ENCODE measurements at regions not wholly inside any gene's neighbourhood (a gene's known extent, or its start where the extent isn't known, plus 50 kb on each side); places are given as distances from the start of the nearest gene placed in this dataset.

- Histone ChIP-seq H3K27ac (ENCODE audit: low read depth in 2 of 2, low read length in 1 of 2) (no peak overlapping the region; a peak in 1 of 4 replicates), H3K36me3 (replicated peaks in 1 of 2; ENCODE audit: control insufficient read depth in 1 of 2, insufficient read depth in 2 of 2, low read length in 1 of 2) (no peaks in the 10 kb centered on the region), H3K4me2 (no peak overlapping the region), H3K4me3 (ENCODE audit: low read depth in 2 of 2, low read length in 1 of 2) (no peak overlapping the region), H4K20me1 (ENCODE audit: insufficient read depth) (no peaks in the 10 kb centered on the region), H3K79me2 (ENCODE audit: insufficient read depth) (no peaks in the 10 kb centered on the region), H3K9me2 (no peaks in the 10 kb centered on the region), H3K9ac (no peak overlapping the region), H3K27me3 (ENCODE audit: insufficient read depth) (no peaks in the 10 kb centered on the region), H2AFZ (ENCODE audit: low read depth) (no peak overlapping the region), H3K9me3 (no peaks in the 10 kb centered on the region), H3F3A (replicated peaks; ENCODE audit: insufficient read depth) (no peaks in the 10 kb centered on the region), H3K4me1 (ENCODE audit: control insufficient read depth in 1 of 2, insufficient read depth in 2 of 2, low read depth in 1 of 2, low read length in 1 of 2) (peaks cover 0 to 8% of the 10 kb centered on the region in 2 experiments; a peak in 1 of 4 replicates)
- ChIA-PET CTCF (interaction anchor here (1.1 kb wide), 1 partner anchor 16 kb away, joined by 3 read pairs; no protein-coding TSS in a partner anchor), POLR2A (no interaction called here)
- 67% methylated on average over 1 of the region's 1 CpG for WGBS (ENCODE audit: low lambda C conversion rate)
- no peak for DNase-seq
- TF ChIP-seq NFIC (IDR thresholded peaks at IDR 0.05; ENCODE audit: borderline replicate concordance) (no peak), USF1 (IDR thresholded peaks at IDR 0.05; ENCODE audit: borderline replicate concordance, low read depth) (no peak)
Measured at GRCh38 chr11:91158297-91158696, 935.4 kb upstream of the CHORDC1 start.

GRCh38 chr11:91156041-91156440, 933.2 kb upstream of the CHORDC1 start:
- H4K20me1 ChIP-seq (ENCODE audit: insufficient read depth): no peaks in the 10 kb centered on the region
- H3K4me3 ChIP-seq (ENCODE audit: low read depth in 2 of 2, low read length in 1 of 2): no peak overlapping the region
- no peak overlapping the region for H3K4me2 ChIP-seq
- no peak overlapping the region for H2AFZ ChIP-seq (ENCODE audit: low read depth)
- no peak overlapping the region for H3K27ac ChIP-seq (ENCODE audit: low read depth in 2 of 2, low read length in 1 of 2)
- POLR2A ChIA-PET: no interaction called here
- H3K4me1 ChIP-seq (ENCODE audit: control insufficient read depth in 1 of 2, insufficient read depth in 2 of 2, low read depth in 1 of 2, low read length in 1 of 2): 0 out of 4 replicates have a peak, but pooled peaks cover 0 to 8% of the 10 kb centered on the region in 2 experiments
- H3K79me2 ChIP-seq (ENCODE audit: insufficient read depth): no peaks in the 10 kb centered on the region
- no peak for DNase-seq
- H3K27me3 ChIP-seq (ENCODE audit: insufficient read depth): no peaks in the 10 kb centered on the region
- H3K9ac ChIP-seq: no peak overlapping the region
- 88% methylated on average over 8 of the region's 8 CpGs for WGBS (ENCODE audit: low lambda C conversion rate)
- no peaks in the 10 kb centered on the region for H3F3A ChIP-seq (replicated peaks; ENCODE audit: insufficient read depth)
- H3K9me3 ChIP-seq: no peaks in the 10 kb centered on the region
- no peaks in the 10 kb centered on the region for H3K9me2 ChIP-seq
- H3K36me3 ChIP-seq (replicated peaks in 1 of 2; ENCODE audit: control insufficient read depth in 1 of 2, insufficient read depth in 2 of 2, low read length in 1 of 2): no peaks in the 10 kb centered on the region
- TF ChIP-seq FOSL2 (IDR thresholded peaks at IDR 0.05; ENCODE audit: borderline replicate concordance, low read depth) (no peak), FOXJ3 (CRISPR knock-in tag; IDR thresholded peaks at IDR 0.05) (no peak), IRF3 (IDR thresholded peaks at IDR 0.05; ENCODE audit: low read depth, low read length) (no peak), JUND (IDR thresholded peaks at IDR 0.05) (no peak), RAD21 (IDR thresholded peaks at IDR 0.05; ENCODE audit: low read length) (no peak)
- CTCF ChIA-PET: no interaction called here

GRCh38 chr11:91147885-91148284, 925.0 kb upstream of the CHORDC1 start:
- Histone ChIP-seq H3K4me1 (ENCODE audit: control insufficient read depth in 1 of 2, insufficient read depth in 2 of 2, low read depth in 1 of 2, low read length in 1 of 2) (no peaks in the 10 kb centered on the region), H3K4me3 (ENCODE audit: low read depth in 2 of 2, low read length in 1 of 2) (no peak overlapping the region), H3K9me3 (no peaks in the 10 kb centered on the region), H4K20me1 (ENCODE audit: insufficient read depth) (no peaks in the 10 kb centered on the region), H3K36me3 (replicated peaks in 1 of 2; ENCODE audit: control insufficient read depth in 1 of 2, insufficient read depth in 2 of 2, low read length in 1 of 2) (no peaks in the 10 kb centered on the region), H3K27me3 (ENCODE audit: insufficient read depth) (no peaks in the 10 kb centered on the region), H3K27ac (ENCODE audit: low read depth in 2 of 2, low read length in 1 of 2) (no peak overlapping the region), H3K4me2 (no peak overlapping the region), H3K9me2 (no peaks in the 10 kb centered on the region), H2AFZ (ENCODE audit: low read depth) (no peak overlapping the region), H3K79me2 (ENCODE audit: insufficient read depth) (no peaks in the 10 kb centered on the region), H3F3A (replicated peaks; ENCODE audit: insufficient read depth) (no peaks in the 10 kb centered on the region), H3K9ac (no peak overlapping the region)
- CTCF ChIA-PET: no interaction called here
- no peak for TF ChIP-seq MEF2A (IDR thresholded peaks at IDR 0.05; ENCODE audit: borderline replicate concordance, low read depth)
- WGBS (ENCODE audit: low lambda C conversion rate): 27% methylated on average over 2 of the region's 2 CpGs
- POLR2A ChIA-PET: no interaction called here
- no peak for DNase-seq

All from SK-N-SH (cell line).